ENCODE measurements at regions not wholly inside any gene's neighbourhood (a gene's known extent, or its start where the extent isn't known, plus 50 kb on each side); places are given as distances from the start of the nearest gene placed in this dataset.

- Histone ChIP-seq H3K27ac (ENCODE audit: low read depth in 1 of 2, low read length in 2 of 2) (no peak overlapping the region), H3K9me3 (ENCODE audit: control insufficient read depth in 4 of 4, low read length in 3 of 4) (no peaks in the 10 kb centered on the region), H3K27me3 (ENCODE audit: control insufficient read depth in 4 of 4, insufficient read depth in 4 of 4, low read length in 3 of 4) (no peaks in the 10 kb centered on the region), H3K4me3 (ENCODE audit: low read depth in 1 of 3, low read length in 3 of 3) (no peak overlapping the region), H3K36me3 (ENCODE audit: control insufficient read depth in 4 of 4, insufficient read depth in 3 of 4, low read depth in 1 of 4, low read length in 3 of 4) (no peaks in the 10 kb centered on the region), H3K9ac (ENCODE audit: low read depth in 1 of 2, low read length in 2 of 2) (no peak overlapping the region), H3K4me1 (ENCODE audit: control insufficient read depth in 4 of 4, insufficient read depth in 4 of 4, low read length in 3 of 4) (no peaks in the 10 kb centered on the region)
- no peak for DNase-seq (ENCODE audit: low spot score)
- TF ChIP-seq FOXA2 (IDR thresholded peaks at IDR 0.05) (no peak), CTCF (IDR thresholded peaks at IDR 0.05; ENCODE audit: low read depth, low read length, missing input control) (no peak), YY1 (IDR thresholded peaks at IDR 0.05) (no peak)
Measured at GRCh38 chr5:58258984-58259684, 200.8 kb downstream of the PLK2 start.

GRCh38 chr5:58255970-58256369 lies 203.9 kb downstream of the PLK2 start:
- Histone ChIP-seq H3K36me3 (ENCODE audit: control insufficient read depth in 4 of 4, insufficient read depth in 3 of 4, low read depth in 1 of 4, low read length in 3 of 4) (no peaks in the 10 kb centered on the region), H3K4me1 (ENCODE audit: control insufficient read depth in 4 of 4, insufficient read depth in 4 of 4, low read length in 3 of 4) (no peaks in the 10 kb centered on the region), H3K4me3 (ENCODE audit: low read depth in 1 of 3, low read length in 3 of 3) (no peak overlapping the region), H3K27me3 (ENCODE audit: control insufficient read depth in 4 of 4, insufficient read depth in 4 of 4, low read length in 3 of 4) (peaks cover 0 to 3% (median 0%) of the 10 kb centered on the region in 4 donors), H3K9ac (ENCODE audit: low read depth in 1 of 2, low read length in 2 of 2) (no peak overlapping the region), H3K9me3 (ENCODE audit: control insufficient read depth in 4 of 4, low read length in 3 of 4) (no peaks in the 10 kb centered on the region), H3K27ac (ENCODE audit: low read depth in 1 of 2, low read length in 2 of 2) (no peak overlapping the region)
- no peak for TF ChIP-seq CTCF (IDR thresholded peaks at IDR 0.05; ENCODE audit: low read depth, low read length, missing input control)
- TF ChIP-seq HNF4A (conservative IDR thresholded peaks at IDR 0.05): no peak
- TF ChIP-seq NR2F2 (IDR thresholded peaks at IDR 0.05): no peak
- no peak for TF ChIP-seq ATF3 (IDR thresholded peaks at IDR 0.05)
- TF ChIP-seq REST (IDR thresholded peaks at IDR 0.05): no peak
- no peak for TF ChIP-seq TAF1 (conservative IDR thresholded peaks at IDR 0.05)
- TF ChIP-seq SP1 (IDR thresholded peaks at IDR 0.05): no peak
- DNase-seq (ENCODE audit: low spot score): no peak
- 85% methylated on average over 2 of the region's 2 CpGs for WGBS

Data from liver (tissue), 8 donors.